ENCODE measurements at regions not wholly inside any gene's neighbourhood (a gene's known extent, or its start where the extent isn't known, plus 50 kb on each side); places are given as distances from the start of the nearest gene placed in this dataset.

DNA sequence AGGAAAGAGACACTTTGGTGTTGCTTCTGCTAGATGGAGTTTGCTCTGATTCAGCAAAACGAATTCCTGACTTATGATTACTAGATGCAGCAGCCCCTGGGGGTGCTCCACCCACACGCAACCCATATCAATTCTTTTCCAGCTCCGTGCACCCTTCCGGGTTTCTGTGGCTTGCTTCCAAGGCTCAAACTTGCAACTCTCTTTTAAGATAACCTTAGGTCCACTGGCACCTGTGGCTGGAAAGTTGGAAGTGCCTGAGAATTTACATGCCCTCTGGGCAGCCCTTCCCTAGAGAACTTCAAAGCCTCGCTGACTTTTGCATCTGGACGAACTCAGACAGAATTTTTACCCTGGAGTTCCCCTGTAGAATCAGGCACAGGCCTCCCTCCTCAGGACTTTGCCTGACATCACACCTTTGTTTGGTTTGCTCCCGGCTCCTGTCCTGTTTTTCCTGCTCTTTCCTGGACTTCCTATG lies 224.9 kb downstream of the SNX18 start:
- Histone ChIP-seq H3K4me2 (no peak overlapping the region), H3K27me3 (ENCODE audit: insufficient read depth) (no peaks in the 10 kb centered on the region), H2AFZ (peak overlapping the region; percentile 24; the same call in 1 of the 2 replicates), H3K9me2 (ENCODE audit: insufficient read depth) (peaks cover 15% of the 10 kb centered on the region), H4K20me1 (replicated peaks; ENCODE audit: insufficient read depth) (no peaks in the 10 kb centered on the region), H3K36me3 (ENCODE audit: insufficient read depth) (no peaks in the 10 kb centered on the region), H3F3A (replicated peaks; ENCODE audit: low read depth) (no peaks in the 10 kb centered on the region), H3K4me1 (ENCODE audit: insufficient read depth) (peaks cover 12% of the 10 kb centered on the region), H3K79me2 (replicated peaks; ENCODE audit: insufficient read depth) (no peaks in the 10 kb centered on the region), H3K4me3 (no peak overlapping the region), H3K27ac (ENCODE audit: low read depth) (no peak overlapping the region)
- Mint-ChIP-seq H3K4me3 (no peak overlapping the region), H3K9me3 (no peaks in the 10 kb centered on the region), H3K4me1 (peaks cover 22% of the 10 kb centered on the region), H3K36me3 (ENCODE audit: low read depth) (no peaks in the 10 kb centered on the region), H3K27me3 (ENCODE audit: insufficient read depth, low read depth, poor library complexity) (no peaks in the 10 kb centered on the region), H3K27ac (no peak overlapping the region)
- peak; percentile 40 for ATAC-seq
- TF ChIP-seq CTCF (conservative IDR thresholded peaks at IDR 0.05; ENCODE audit: low read depth in 2 of 2), result peak; percentile 9 to 27; a peak in 2 of 4 replicates
- no peak for TF ChIP-seq ZNF331 (CRISPR knock-in tag; IDR thresholded peaks at IDR 0.05; ENCODE audit: low read depth)
- no peak for TF ChIP-seq EZH2 (IDR thresholded peaks at IDR 0.05; ENCODE audit: low read depth, unreplicated experiment)
- TF ChIP-seq ZNF462 (CRISPR knock-in tag; IDR thresholded peaks at IDR 0.05), result no peak
- TF ChIP-seq JUNB (IDR thresholded peaks at IDR 0.05; ENCODE audit: unreplicated experiment), result no peak
- no peak for TF ChIP-seq STAT1 (IDR thresholded peaks at IDR 0.05; ENCODE audit: unreplicated experiment)
- DNase-seq (ENCODE audit: low spot score), result peak; percentile 44

Measured in GM23338 (cell line).